Prostate gland (tissue), 2 donors: ENCODE measurements at regions not wholly inside any gene's neighbourhood (a gene's known extent, or its start where the extent isn't known, plus 50 kb on each side); places are given as distances from the start of the nearest gene placed in this dataset.

Source experiments
- DNase-seq: peaks from one replicate; pipeline ENCODE4 v3.0.0-alpha.2; 2019; ENCODE audit warnings: low spot score
- H3K27ac ChIP-seq, 2 donors: fragments of 200-600 bp; sonication (generic); 2 replicates each; pipeline ENCODE4 v1.5.1; 2017 to 2019
- H3K27me3 ChIP-seq: fragments of 200-600 bp; sonication (generic); replicated peaks from 2 replicates; pipeline ENCODE4 v1.5.1; 2019; ENCODE audit not compliant: insufficient read depth
- H3K36me3 ChIP-seq, 2 donors: fragments of 200-600 bp; sonication (generic); 1 replicate in 1 of 2; 2 replicates in 1 of 2; pipeline versions ENCODE4 v1.5.1 to v1.8.1; 2017 to 2019
- H3K4me1 ChIP-seq: fragments of 200-600 bp; sonication (generic); replicated peaks from 2 replicates; pipeline ENCODE4 v1.5.1; 2019
- H3K4me3 ChIP-seq, 2 donors: fragments of 200-600 bp; sonication (generic); 2 replicates each; pipeline ENCODE4 v1.5.1; 2017 to 2019
- H3K9me3 ChIP-seq: fragments of 200-600 bp; sonication (generic); 2 replicates; pipeline ENCODE4 v1.5.1; 2017
- POLR2A ChIP-seq: fragments of 450-650 bp; IDR thresholded peaks from one replicate; pipeline ENCODE4 v1.6.1; 2016; ENCODE audit warnings: antibody characterized with exemption, mild to moderate bottlenecking
- POLR2AphosphoS5 ChIP-seq: sonication (generic); formaldehyde crosslinking; IDR thresholded peaks from one replicate; pipeline ENCODE4 v1.6.1; 2017; ENCODE audit warnings: antibody characterized with exemption
- WGBS: methylation state at CpG from one replicate; pipeline ENCODE4 v1.1.5; 2018; 5-methylcytosine and 5-hydroxymethylcytosine counted together
- intact Hi-C: fragments of 100-400 bp; cut with DNase I; formaldehyde crosslinking; loops from one replicate; pipeline ENCODE4 v1.14.2; 2022
- TF ChIP-seq, protein P1 (sequence below), 4 experiments: fragments of 200-600 bp in 2 of 4; fragments of 450-650 bp in 2 of 4; sonication (generic) in 2 of 4; IDR thresholded peaks; 1 replicate in 3 of 4; 2 replicates in 1 of 4; pipeline ENCODE4 v1.5.1; 2016 to 2019; ENCODE audit warnings: antibody characterized with exemption in 4 of 4, mild to moderate bottlenecking in 2 of 4, moderate library complexity in 2 of 4

DNA sequence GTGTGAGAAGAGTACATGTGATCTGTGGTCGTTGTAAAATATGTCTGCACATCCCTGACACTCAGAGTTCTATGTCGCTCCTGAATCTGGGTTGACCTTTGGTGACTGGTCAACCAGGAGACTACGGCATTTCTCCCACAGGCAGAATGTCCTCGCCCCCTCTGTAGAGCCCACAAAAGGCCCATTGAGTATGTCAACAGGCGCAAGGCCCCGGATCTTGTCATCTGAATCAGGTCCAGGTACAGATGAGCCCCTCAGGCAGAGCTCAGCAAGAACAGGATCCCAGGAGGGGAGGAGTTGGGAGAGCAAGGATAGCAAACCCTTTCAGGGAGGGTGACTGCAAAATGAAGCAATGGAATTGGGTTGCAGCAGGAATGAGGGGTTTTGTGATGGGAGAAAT lies 126.5 kb downstream of the MATN1 start:
- no peak overlapping the region for H3K27ac ChIP-seq
- intact Hi-C loops: no loop called here
- TF ChIP-seq, protein P1, sequence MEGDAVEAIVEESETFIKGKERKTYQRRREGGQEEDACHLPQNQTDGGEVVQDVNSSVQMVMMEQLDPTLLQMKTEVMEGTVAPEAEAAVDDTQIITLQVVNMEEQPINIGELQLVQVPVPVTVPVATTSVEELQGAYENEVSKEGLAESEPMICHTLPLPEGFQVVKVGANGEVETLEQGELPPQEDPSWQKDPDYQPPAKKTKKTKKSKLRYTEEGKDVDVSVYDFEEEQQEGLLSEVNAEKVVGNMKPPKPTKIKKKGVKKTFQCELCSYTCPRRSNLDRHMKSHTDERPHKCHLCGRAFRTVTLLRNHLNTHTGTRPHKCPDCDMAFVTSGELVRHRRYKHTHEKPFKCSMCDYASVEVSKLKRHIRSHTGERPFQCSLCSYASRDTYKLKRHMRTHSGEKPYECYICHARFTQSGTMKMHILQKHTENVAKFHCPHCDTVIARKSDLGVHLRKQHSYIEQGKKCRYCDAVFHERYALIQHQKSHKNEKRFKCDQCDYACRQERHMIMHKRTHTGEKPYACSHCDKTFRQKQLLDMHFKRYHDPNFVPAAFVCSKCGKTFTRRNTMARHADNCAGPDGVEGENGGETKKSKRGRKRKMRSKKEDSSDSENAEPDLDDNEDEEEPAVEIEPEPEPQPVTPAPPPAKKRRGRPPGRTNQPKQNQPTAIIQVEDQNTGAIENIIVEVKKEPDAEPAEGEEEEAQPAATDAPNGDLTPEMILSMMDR (IDR thresholded peaks at IDR 0.05): no peak
- TF ChIP-seq POLR2A: no peak
- no peak for TF ChIP-seq POLR2AphosphoS5
- no peaks in the 10 kb centered on the region for H3K36me3 ChIP-seq
- H3K27me3 ChIP-seq: no peaks in the 10 kb centered on the region
- DNase-seq: no peak
- no peaks in the 10 kb centered on the region for H3K4me1 ChIP-seq
- no peaks in the 10 kb centered on the region for H3K9me3 ChIP-seq
- 69% methylated on average over 6 of the region's 6 CpGs for WGBS
- no peak overlapping the region for H3K4me3 ChIP-seq

DNA sequence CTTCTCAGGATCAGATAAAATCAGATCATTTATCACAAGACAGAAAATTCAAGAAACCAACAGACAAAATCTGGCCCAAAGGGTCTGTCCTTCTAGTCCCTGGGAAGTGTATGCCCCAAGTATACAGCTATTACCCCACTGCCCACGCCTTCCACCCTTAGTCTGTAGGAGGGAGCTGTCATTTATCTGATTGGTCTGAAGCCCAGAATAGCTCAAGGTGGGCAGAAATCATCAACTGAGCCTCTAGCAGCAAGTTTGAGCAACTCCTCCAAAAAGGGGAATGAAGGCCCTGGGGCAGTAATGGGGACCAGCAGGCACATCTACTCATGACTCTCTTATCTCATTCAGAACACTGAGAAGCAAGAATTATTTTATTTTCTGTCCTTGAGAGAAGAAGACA lies 126.9 kb downstream of the MATN1 start:
- DNase-seq: no peak
- TF ChIP-seq POLR2A (no peak), POLR2AphosphoS5 (no peak)
- TF ChIP-seq, protein P1 (IDR thresholded peaks at IDR 0.05): no peak
- 15% methylated on average over 1 of the region's 1 CpG for WGBS
- Histone ChIP-seq H3K27me3 (no peaks in the 10 kb centered on the region), H3K36me3 (no peaks in the 10 kb centered on the region), H3K9me3 (no peaks in the 10 kb centered on the region), H3K4me1 (no peaks in the 10 kb centered on the region), H3K4me3 (no peak overlapping the region), H3K27ac (no peak overlapping the region)
- intact Hi-C loops: no loop called here

DNA sequence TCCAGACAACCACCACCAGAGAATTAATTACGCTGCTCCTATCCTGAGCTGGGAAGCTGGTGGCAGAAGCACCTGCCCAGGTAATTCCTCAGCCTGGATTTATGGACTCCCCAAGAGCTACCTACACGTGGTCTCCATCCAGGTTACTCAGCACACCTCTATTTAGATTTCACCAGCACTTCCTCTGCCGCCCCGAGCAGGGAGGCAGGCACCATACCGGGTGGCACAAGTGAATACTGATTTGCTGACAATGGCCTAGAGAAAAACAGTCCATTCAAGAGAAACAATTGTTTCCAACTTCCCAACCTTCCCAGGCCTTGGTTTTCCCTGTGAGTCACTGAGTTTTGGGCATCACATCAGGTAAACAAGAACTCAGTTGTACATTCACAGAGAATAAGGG lies 134.3 kb downstream of the MATN1 start:
- Histone ChIP-seq H3K27ac (no peak overlapping the region), H3K4me1 (no peaks in the 10 kb centered on the region)

DNA sequence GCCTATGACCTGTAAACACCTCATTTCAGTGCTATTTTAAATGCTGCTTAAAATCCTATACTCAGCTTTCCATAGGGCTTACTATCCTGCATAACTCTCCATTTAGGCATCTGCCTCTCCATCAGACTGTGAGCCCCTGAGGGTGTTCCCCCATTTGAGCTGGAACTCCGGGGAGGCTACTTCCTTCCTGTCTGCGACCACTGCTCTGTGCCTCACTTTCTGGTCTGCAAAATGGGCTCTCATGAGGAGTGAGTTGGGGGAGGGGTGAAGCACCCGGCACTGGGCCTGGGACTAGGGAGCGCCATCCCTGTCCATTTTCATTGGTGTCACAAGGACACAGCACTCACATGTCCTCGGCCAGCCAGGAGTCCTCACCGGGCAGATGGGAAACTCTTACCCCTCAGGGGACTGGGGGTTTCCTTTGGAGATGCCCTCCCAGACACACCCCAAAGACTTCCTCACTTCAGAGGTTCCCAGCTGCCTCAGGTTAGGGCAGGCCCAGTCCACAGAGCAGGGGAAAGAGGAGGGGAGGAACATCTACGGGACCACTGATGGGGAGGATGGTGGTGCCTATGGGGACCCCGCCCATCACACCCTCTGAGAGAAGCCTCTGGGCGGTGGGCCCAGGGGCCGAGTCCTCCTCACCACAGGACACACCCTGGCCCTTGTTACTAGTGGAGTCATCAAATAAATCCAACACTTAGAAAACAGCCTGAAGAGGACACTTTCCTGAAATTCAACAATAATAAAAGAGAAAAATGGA lies 134.9 kb downstream of the MATN1 start:
- Histone ChIP-seq H3K27me3 (no peaks in the 10 kb centered on the region), H3K36me3 (no peaks in the 10 kb centered on the region), H3K27ac (no peak overlapping the region), H3K4me1 (no peaks in the 10 kb centered on the region), H3K4me3 (no peak overlapping the region), H3K9me3 (no peaks in the 10 kb centered on the region)
- intact Hi-C loops: no loop called here
- TF ChIP-seq POLR2AphosphoS5: no peak
- no peak for TF ChIP-seq POLR2A
- TF ChIP-seq, protein P1 (IDR thresholded peaks at IDR 0.05): no peak
- 86% methylated on average over 10 of the region's 10 CpGs for WGBS
- DNase-seq: no peak

More for the DNA sequence above, 134.3 kb downstream of the MATN1 start:
- H3K36me3 ChIP-seq: no peaks in the 10 kb centered on the region
- 47% methylated on average over 5 of the region's 5 CpGs for whole genome bisulfite sequencing
- no peaks in the 10 kb centered on the region for H3K9me3 ChIP-seq
- no peaks in the 10 kb centered on the region for H3K27me3 ChIP-seq
- intact Hi-C loops: no loop called here
- TF ChIP-seq, protein P1 (IDR thresholded peaks at IDR 0.05): no peak
- TF ChIP-seq POLR2A (no peak), POLR2AphosphoS5 (no peak)
- H3K4me3 ChIP-seq: no peak overlapping the region
- DNase-seq: no peak

DNA sequence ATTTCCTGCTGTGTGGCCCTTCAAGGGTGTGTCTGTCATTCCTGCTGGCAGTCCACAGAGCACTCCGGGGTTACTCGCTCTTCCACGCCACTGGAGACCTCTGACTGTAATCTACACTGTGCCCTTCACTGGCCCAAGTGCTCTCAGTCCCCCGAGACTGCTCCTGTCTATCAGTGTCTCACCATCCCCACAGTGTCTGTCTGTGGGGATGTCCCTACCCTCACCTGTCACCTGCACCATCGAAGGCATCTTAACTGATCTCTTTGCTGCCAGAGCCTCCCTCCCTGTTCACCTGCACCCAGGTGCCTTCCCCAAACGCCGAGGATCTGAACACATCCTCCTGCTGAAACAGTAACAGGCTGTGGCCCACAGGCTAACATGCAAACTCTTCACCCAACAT lies 136.7 kb downstream of the MATN1 start:
- intact Hi-C loops: no loop called here

More for the DNA sequence above, 136.7 kb downstream of the MATN1 start:
- Histone ChIP-seq H3K27ac (no peak overlapping the region), H3K9me3 (no peaks in the 10 kb centered on the region), H3K36me3 (no peaks in the 10 kb centered on the region), H3K4me3 (no peak overlapping the region), H3K27me3 (no peaks in the 10 kb centered on the region), H3K4me1 (no peaks in the 10 kb centered on the region)
- TF ChIP-seq POLR2A (no peak), POLR2AphosphoS5 (no peak)
- TF ChIP-seq, protein P1 (IDR thresholded peaks at IDR 0.05): no peak
- WGBS: 79% methylated on average over 7 of the region's 7 CpGs
- DNase-seq: no peak
